Bronchial epithelial cell (primary cell): ENCODE measurements at regions not wholly inside any gene's neighbourhood (a gene's known extent, or its start where the extent isn't known, plus 50 kb on each side); places are given as distances from the start of the nearest gene placed in this dataset.

Experiments
- DNase-seq: peaks from one replicate; pipeline ENCODE4 v3.0.0-alpha.2; 2010; ENCODE audit warnings: low read depth
- FAIRE-seq: peaks from 2 replicates; lab custom pipeline; 2011; peaks lifted over from hg19 to GRCh38; lab: Jason Lieb, UNC
- H3K27me3 ChIP-seq: 2 replicates; pipeline ENCODE4 v1.5.1; 2011; ENCODE audit warnings: low read length; ENCODE audit not compliant: control insufficient read depth, insufficient read depth
- H3K36me3 ChIP-seq: 2 replicates; pipeline ENCODE4 v1.5.1; 2011; ENCODE audit warnings: low read length; ENCODE audit not compliant: control insufficient read depth, insufficient read depth
- H3K4me3 ChIP-seq: 2 replicates; pipeline ENCODE4 v1.5.1; 2011; ENCODE audit warnings: mild to moderate bottlenecking, low read depth, low read length, control low read depth
- CTCF ChIP-seq: IDR thresholded peaks from 2 replicates; pipeline ENCODE4 v1.5.1; 2011; ENCODE audit warnings: mild to moderate bottlenecking, moderate library complexity, low read length, control low read depth, inconsistent platforms; ENCODE audit not compliant: insufficient read depth, severe bottlenecking

GRCh38 chr3:72222410-72222809 lies 437.5 kb upstream of the PROK2 start:
- Histone ChIP-seq H3K27me3 (no peaks in the 10 kb centered on the region), H3K4me3 (no peak overlapping the region), H3K36me3 (no peaks in the 10 kb centered on the region)
- TF ChIP-seq CTCF, result no peak
- DNase-seq (no peak), FAIRE-seq (no peak)

- TF ChIP-seq CTCF, result no peak
- H3K4me3 ChIP-seq, result no peak overlapping the region
- no peaks in the 10 kb centered on the region for H3K27me3 ChIP-seq
- DNase-seq (no peak), FAIRE-seq (no peak)
- no peaks in the 10 kb centered on the region for H3K36me3 ChIP-seq
These were observed 436.0 kb upstream of the PROK2 start for GRCh38 chr3:72220946-72221345.

- Histone ChIP-seq H3K36me3 (no peaks in the 10 kb centered on the region), H3K4me3 (no peak overlapping the region), H3K27me3 (no peaks in the 10 kb centered on the region)
- DNase-seq (no peak), FAIRE-seq (peak; percentile 62)
- no peak for TF ChIP-seq CTCF
These were observed 434.8 kb upstream of the PROK2 start for GRCh38 chr3:72219752-72220151.

- Histone ChIP-seq H3K36me3 (no peaks in the 10 kb centered on the region), H3K4me3 (no peak overlapping the region), H3K27me3 (no peaks in the 10 kb centered on the region)
- FAIRE-seq, result no peak
- no peak for TF ChIP-seq CTCF
- DNase-seq, result no peak
These were observed 432.6 kb upstream of the PROK2 start for GRCh38 chr3:72217570-72217969.

GRCh38 chr3:72214066-72214951 lies 429.4 kb upstream of the PROK2 start:
- FAIRE-seq (no peak), DNase-seq (no peak)
- Histone ChIP-seq H3K4me3 (no peak overlapping the region), H3K36me3 (no peaks in the 10 kb centered on the region), H3K27me3 (no peaks in the 10 kb centered on the region)
- TF ChIP-seq CTCF, result no peak
